ENCODE measurements at regions not wholly inside any gene's neighbourhood (a gene's known extent, or its start where the extent isn't known, plus 50 kb on each side); places are given as distances from the start of the nearest gene placed in this dataset.

GRCh38 chr7:33706186-33706585 lies 199.2 kb upstream of the BMPER start:
- no peak for DNase-seq (ENCODE audit: low read depth)
- in situ Hi-C loops (cut with HindIII; ENCODE audit: low sequenced_read_pairs): no loop called here
- H3K4me3 ChIP-seq (ENCODE audit: low read depth, low read length): no peak overlapping the region
- no peak for TF ChIP-seq CTCF (IDR thresholded peaks at IDR 0.05; ENCODE audit: low read depth, low read length, missing control alignments)

- no peak overlapping the region for H3K4me3 ChIP-seq (ENCODE audit: low read depth, low read length)
- TF ChIP-seq CTCF (IDR thresholded peaks at IDR 0.05; ENCODE audit: low read depth, low read length, missing control alignments): no peak
- in situ Hi-C loops (cut with HindIII; ENCODE audit: low sequenced_read_pairs): no loop called here
- DNase-seq (ENCODE audit: low read depth): peak; percentile 27
Observed at GRCh38 chr7:33706771-33707200, 198.6 kb upstream of the BMPER start.

GRCh38 chr7:33707427-33707826 lies 197.9 kb upstream of the BMPER start:
- TF ChIP-seq CTCF (IDR thresholded peaks at IDR 0.05; ENCODE audit: low read depth, low read length, missing control alignments): no peak
- no peak for DNase-seq (ENCODE audit: low read depth)
- in situ Hi-C loops (cut with HindIII; ENCODE audit: low sequenced_read_pairs): no loop called here
- no peak overlapping the region for H3K4me3 ChIP-seq (ENCODE audit: low read depth, low read length)

- peak; percentile 49 for DNase-seq (ENCODE audit: low read depth)
Observed at GRCh38 chr7:33710608-33711007, 194.7 kb upstream of the BMPER start.

GRCh38 chr7:33711231-33712019 lies 193.9 kb upstream of the BMPER start:
- no peak overlapping the region for H3K4me3 ChIP-seq (ENCODE audit: low read depth, low read length)
- in situ Hi-C loops (cut with HindIII; ENCODE audit: low sequenced_read_pairs): no loop called here
- TF ChIP-seq CTCF (IDR thresholded peaks at IDR 0.05; ENCODE audit: low read depth, low read length, missing control alignments): no peak
- DNase-seq (ENCODE audit: low read depth): no peak

More at GRCh38 chr7:33710608-33711007, 194.7 kb upstream of the BMPER start:
- no peak for TF ChIP-seq CTCF (IDR thresholded peaks at IDR 0.05; ENCODE audit: low read depth, low read length, missing control alignments)
- in situ Hi-C loops (cut with HindIII; ENCODE audit: low sequenced_read_pairs): no loop called here
- H3K4me3 ChIP-seq (ENCODE audit: low read depth, low read length): no peak overlapping the region

- TF ChIP-seq CTCF (IDR thresholded peaks at IDR 0.05; ENCODE audit: low read depth, low read length, missing control alignments): no peak
- no peak for DNase-seq (ENCODE audit: low read depth)
- in situ Hi-C loops (cut with HindIII; ENCODE audit: low sequenced_read_pairs): no loop called here
- H3K4me3 ChIP-seq (ENCODE audit: low read depth, low read length): no peak overlapping the region
Observed at GRCh38 chr7:33712020-33712414, 193.3 kb upstream of the BMPER start.
